ENCODE measurements at regions not wholly inside any gene's neighbourhood (a gene's known extent, or its start where the extent isn't known, plus 50 kb on each side); places are given as distances from the start of the nearest gene placed in this dataset.
"Not testable (repeated sequence)": the region's sequence is repeated elsewhere in the genome, so short reads cannot be mapped to it uniquely, and the experiment has no call there.

DNA sequence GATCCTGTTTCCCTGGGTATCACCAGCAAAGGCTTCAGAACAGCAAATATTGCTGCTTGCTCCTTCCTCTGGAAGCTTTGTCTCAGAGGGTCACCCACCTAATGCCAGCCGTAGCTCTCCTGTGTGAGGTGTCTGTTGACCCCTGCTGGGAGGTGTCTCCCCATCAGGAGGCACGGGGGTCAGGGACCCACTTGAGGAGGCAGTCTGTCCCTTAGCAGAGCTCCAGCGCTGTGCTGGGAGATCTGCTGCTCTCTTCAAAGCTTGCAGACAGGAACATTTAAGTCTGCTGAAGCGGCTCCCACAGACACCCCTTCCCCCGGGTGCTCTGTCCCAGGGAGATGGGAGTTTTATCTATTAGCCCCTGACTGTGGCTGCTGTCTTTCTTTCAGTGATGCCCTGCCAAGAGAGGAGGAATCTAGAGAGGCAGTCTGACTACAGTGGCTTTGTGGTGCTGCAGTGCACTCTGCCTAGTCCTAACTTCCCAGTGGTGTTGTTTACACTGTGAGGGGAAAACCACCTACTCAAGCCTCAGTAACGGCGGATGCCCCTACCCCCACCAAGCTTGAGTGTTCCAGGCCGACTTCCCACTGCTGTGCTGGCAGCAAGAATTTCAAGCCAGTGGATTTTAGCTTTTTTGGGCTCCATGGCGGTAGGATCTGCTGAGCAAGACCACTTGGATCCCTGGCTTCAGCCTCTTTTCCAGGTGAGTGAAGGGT, 593.1 kb upstream of the CADM2 start:
- not testable (repeated sequence) for DNase-seq (ENCODE audit: low spot score); H3K27me3 ChIP-seq (ENCODE audit: control insufficient read depth in 4 of 4, insufficient read depth in 4 of 4, low read length in 3 of 4); H3K9me3 ChIP-seq (ENCODE audit: control insufficient read depth in 4 of 4, low read length in 3 of 4); H3K9ac ChIP-seq (ENCODE audit: low read depth in 1 of 2, low read length in 2 of 2); H3K27ac ChIP-seq (ENCODE audit: low read depth in 1 of 2, low read length in 2 of 2); H3K36me3 ChIP-seq (ENCODE audit: control insufficient read depth in 4 of 4, insufficient read depth in 3 of 4, low read depth in 1 of 4, low read length in 3 of 4); H3K4me3 ChIP-seq (ENCODE audit: low read depth in 1 of 3, low read length in 3 of 3); H3K4me1 ChIP-seq (ENCODE audit: control insufficient read depth in 4 of 4, insufficient read depth in 4 of 4, low read length in 3 of 4)
- WGBS = 55% methylated on average over 9 of the region's 9 CpGs

Measured in liver (tissue), 6 donors.